Erythroblast (primary cell): ENCODE measurements at regions not wholly inside any gene's neighbourhood (a gene's known extent, or its start where the extent isn't known, plus 50 kb on each side); places are given as distances from the start of the nearest gene placed in this dataset.

Experiments
- GATA1 ChIP-seq: IDR thresholded peaks from 2 replicates; pipeline ENCODE4 v1.6.1; 2011; ENCODE audit warnings: low read depth, mild to moderate bottlenecking, control low read depth, low read length, moderate library complexity
- POLR2A ChIP-seq: IDR thresholded peaks from 2 replicates; pipeline ENCODE4 v1.6.1; 2011; ENCODE audit warnings: mild to moderate bottlenecking, low read length

DNA sequence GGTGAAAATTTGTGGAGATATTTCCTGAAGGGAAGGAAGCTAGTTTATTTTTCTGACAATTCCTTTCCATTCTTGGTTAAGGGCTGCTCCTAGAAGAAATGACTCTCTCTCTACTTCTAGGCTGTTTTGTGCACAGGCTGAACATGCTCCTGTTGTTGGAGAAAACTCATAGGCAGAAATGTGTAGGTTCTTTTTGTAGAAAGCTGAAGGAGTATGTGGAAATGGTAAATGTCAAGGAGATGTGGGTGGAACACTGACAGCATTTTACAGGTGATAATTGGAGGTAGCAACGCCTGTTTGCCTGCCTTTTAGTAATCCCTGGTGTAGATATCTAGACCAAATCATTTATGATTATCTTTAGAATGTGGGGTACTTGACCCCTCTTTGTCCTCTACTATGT is 322.2 kb upstream of the TBC1D5 start:
- no peak for TF ChIP-seq POLR2A
- no peak for TF ChIP-seq GATA1
